CD14-positive monocyte (primary cell): ENCODE measurements at regions not wholly inside any gene's neighbourhood (a gene's known extent, or its start where the extent isn't known, plus 50 kb on each side); places are given as distances from the start of the nearest gene placed in this dataset.
"Not testable (repeated sequence)": the region's sequence is repeated elsewhere in the genome, so short reads cannot be mapped to it uniquely, and the experiment has no call there.

Experiments
- DNase-seq, 3 donors: peaks; one replicate each; pipeline ENCODE4 v3.0.0-alpha.2; 2011 to 2022
- H2AFZ ChIP-seq: 2 replicates; pipeline ENCODE4 v1.6.0; 2012; ENCODE audit warnings: mild to moderate bottlenecking, low read depth, low read length, inconsistent platforms; ENCODE audit not compliant: insufficient read depth, poor library complexity, severe bottlenecking
- H3K27ac ChIP-seq, 2 donors: 1 replicate in 1 of 2; 2 replicates in 1 of 2; pipeline ENCODE4 v1.5.1; 2012 to 2013; ENCODE audit warnings: low read length in 2 of 2, control low read depth in 1 of 2, inconsistent platforms in 1 of 2, low read depth in 1 of 2, mild to moderate bottlenecking in 1 of 2
- H3K27me3 ChIP-seq, 2 donors: one replicate each; pipeline versions ENCODE4 v1.6.0 to v1.6.1; 2011 to 2013; ENCODE audit warnings: low read length in 2 of 2; ENCODE audit not compliant: control insufficient read depth in 2 of 2, insufficient read depth in 2 of 2
- H3K36me3 ChIP-seq, 2 donors: replicated peaks in 1 of 2; 1 replicate in 1 of 2; 2 replicates in 1 of 2; pipeline versions ENCODE4 v1.5.1 to v1.6.1; 2012 to 2013; ENCODE audit warnings: low read length in 2 of 2, control low read depth in 1 of 2, inconsistent platforms in 1 of 2, mild to moderate bottlenecking in 1 of 2; ENCODE audit not compliant: insufficient read depth in 2 of 2, control insufficient read depth in 1 of 2
- H3K4me1 ChIP-seq, 2 donors: 1 replicate in 1 of 2; 2 replicates in 1 of 2; pipeline versions ENCODE4 v1.5.1 to v1.6.1; 2012 to 2013; ENCODE audit warnings: low read length in 2 of 2, control low read depth in 1 of 2, inconsistent platforms in 1 of 2, mild to moderate bottlenecking in 1 of 2, moderate library complexity in 1 of 2; ENCODE audit not compliant: insufficient read depth in 2 of 2, control insufficient read depth in 1 of 2
- H3K4me2 ChIP-seq: replicated peaks from 2 replicates; pipeline ENCODE3; 2012; ENCODE audit warnings: low read length, moderate library complexity, mild to moderate bottlenecking; ENCODE audit not compliant: poor library complexity, severe bottlenecking; ENCODE audit errors: extremely low read depth
- H3K4me3 ChIP-seq, 3 experiments: fragments of 200-600 bp in 1 of 3; sonication (generic) in 1 of 3; replicated peaks in 1 of 3; 1 replicate in 2 of 3; 2 replicates in 1 of 3; pipeline ENCODE4 v1.5.1; 2011 to 2013; ENCODE audit warnings: low read length in 3 of 3, mild to moderate bottlenecking in 3 of 3, control low read depth in 2 of 3, low read depth in 2 of 3, inconsistent platforms in 1 of 3, moderate library complexity in 1 of 3
- H3K79me2 ChIP-seq: 2 replicates; pipeline ENCODE4 v1.6.0; 2012; ENCODE audit warnings: mild to moderate bottlenecking, control low read depth, inconsistent platforms, low read length, moderate library complexity; ENCODE audit not compliant: insufficient read depth
- H3K9ac ChIP-seq: 2 replicates; pipeline ENCODE4 v1.6.0; 2017; ENCODE audit warnings: low read length, mild to moderate bottlenecking; ENCODE audit not compliant: insufficient read depth, poor library complexity, severe bottlenecking
- H3K9me3 ChIP-seq, 2 donors: replicated peaks in 1 of 2; 1 replicate in 1 of 2; 2 replicates in 1 of 2; pipeline versions ENCODE4 v1.5.1 to v1.6.1; 2012 to 2013; ENCODE audit warnings: low read length in 2 of 2, control low read depth in 1 of 2; ENCODE audit not compliant: control insufficient read depth in 1 of 2, insufficient read depth in 1 of 2
- H4K20me1 ChIP-seq: 2 replicates; pipeline ENCODE4 v1.6.0; 2012; ENCODE audit warnings: mild to moderate bottlenecking, low read length, control low read depth, moderate library complexity; ENCODE audit not compliant: insufficient read depth
- H3K27ac Mint-ChIP-seq, 7 donors: one replicate each; pipeline ENCODE4 v1.8.0; 2020; ENCODE audit warnings: mild to moderate bottlenecking in 7 of 7, mixed read lengths in 7 of 7, moderate library complexity in 6 of 7, inconsistent platforms in 2 of 7
- H3K27me3 Mint-ChIP-seq, 3 donors: one replicate each; pipeline ENCODE4 v1.8.0; 2021 to 2022; ENCODE audit warnings: low read depth in 3 of 3, mild to moderate bottlenecking in 3 of 3, mixed read lengths in 3 of 3, moderate library complexity in 3 of 3, inconsistent platforms in 1 of 3
- H3K36me3 Mint-ChIP-seq, 2 donors: one replicate each; pipeline ENCODE4 v1.8.0; 2020; ENCODE audit warnings: mixed read lengths in 2 of 2, inconsistent platforms in 1 of 2, mild to moderate bottlenecking in 1 of 2
- H3K4me1 Mint-ChIP-seq: one replicate; pipeline ENCODE4 v1.8.0; 2020; ENCODE audit warnings: mild to moderate bottlenecking, mixed read lengths
- H3K4me3 Mint-ChIP-seq, 2 donors: one replicate each; pipeline ENCODE4 v1.8.0; 2020; ENCODE audit warnings: mild to moderate bottlenecking in 2 of 2, mixed read lengths in 2 of 2, moderate library complexity in 1 of 2
- H3K9me3 Mint-ChIP-seq, 7 donors: one replicate each; pipeline ENCODE4 v1.8.0; 2020 to 2022; ENCODE audit warnings: mixed read lengths in 7 of 7, mild to moderate bottlenecking in 6 of 7, moderate library complexity in 6 of 7, inconsistent platforms in 2 of 7
- WGBS: methylation state at CpG from one replicate; pipeline ENCODE4 v1.1.5; 2013; ENCODE audit warnings: missing lambda C conversion rate; ENCODE audit not compliant: insufficient coverage; 5-methylcytosine and 5-hydroxymethylcytosine counted together
- intact Hi-C, 2 donors: fragments of 100-400 bp; cut with micrococcal nuclease; formaldehyde crosslinking; loops; one replicate each; pipeline versions ENCODE4 v1.15.0 to v1.15.1; 2023

DNA sequence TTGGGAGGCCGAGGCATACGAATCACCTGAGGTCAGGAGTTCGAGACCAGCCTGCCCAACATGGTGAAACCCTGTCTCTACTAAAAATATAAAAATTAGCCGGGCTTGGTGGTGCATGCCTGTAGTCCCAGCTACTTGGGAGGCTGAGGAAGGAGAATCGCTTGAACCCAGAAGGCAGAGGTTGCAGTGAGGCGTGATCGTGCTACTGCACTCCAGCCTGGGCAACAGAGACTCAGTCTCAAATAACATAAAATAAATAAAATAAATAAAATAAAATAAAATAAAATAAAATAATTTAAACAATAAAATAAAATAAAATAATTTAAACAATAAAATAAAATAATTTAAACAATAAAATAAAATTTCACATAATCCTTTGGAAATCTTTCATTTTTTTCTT is 149.1 kb downstream of the GOLGA8K start:
- H3K4me2 ChIP-seq, H3K79me2 ChIP-seq, H3K4me1 Mint-ChIP-seq, H3K36me3 ChIP-seq, H3K9me3 Mint-ChIP-seq, intact Hi-C loops, H3K9ac ChIP-seq, H3K4me3 ChIP-seq, H3K4me3 Mint-ChIP-seq, H3K9me3 ChIP-seq, H2AFZ ChIP-seq, H3K27me3 ChIP-seq, H3K27ac Mint-ChIP-seq, DNase-seq, H3K27me3 Mint-ChIP-seq, H3K4me1 ChIP-seq, H4K20me1 ChIP-seq, H3K27ac ChIP-seq, H3K36me3 Mint-ChIP-seq: not testable (repeated sequence)
- no CpG with 5 or more reads among the region's 7 CpGs for WGBS

DNA sequence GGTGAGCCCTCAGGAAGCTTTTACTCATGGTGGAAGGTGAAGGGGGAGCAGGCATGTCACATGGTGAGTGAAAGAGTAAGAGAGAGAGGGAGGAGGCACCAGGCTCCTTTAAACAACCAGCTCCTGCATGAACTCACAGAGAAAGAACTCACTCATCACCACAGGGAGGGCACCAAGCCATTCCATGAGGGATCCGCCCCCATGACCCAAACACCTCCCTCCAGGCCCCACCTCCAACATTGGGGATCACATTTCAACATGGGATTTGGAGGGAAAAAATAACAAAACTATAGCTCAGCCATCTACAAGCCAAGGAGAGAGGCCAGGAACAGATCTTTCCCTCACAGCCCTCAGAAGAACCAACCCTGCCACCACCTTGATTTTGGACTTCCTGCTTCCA is 153.9 kb downstream of the GOLGA8K start:
- DNase-seq, H3K36me3 Mint-ChIP-seq, H3K4me2 ChIP-seq, H3K4me3 ChIP-seq, H3K4me1 Mint-ChIP-seq, intact Hi-C loops, H4K20me1 ChIP-seq, H3K27me3 Mint-ChIP-seq, H3K79me2 ChIP-seq, H3K9me3 ChIP-seq, H3K27ac Mint-ChIP-seq, H3K9me3 Mint-ChIP-seq, H3K9ac ChIP-seq, H3K36me3 ChIP-seq, H3K4me1 ChIP-seq, H3K4me3 Mint-ChIP-seq, H3K27me3 ChIP-seq, H2AFZ ChIP-seq, H3K27ac ChIP-seq: not testable (repeated sequence)
- WGBS, result no CpG with 5 or more reads among the region's 1 CpG

DNA sequence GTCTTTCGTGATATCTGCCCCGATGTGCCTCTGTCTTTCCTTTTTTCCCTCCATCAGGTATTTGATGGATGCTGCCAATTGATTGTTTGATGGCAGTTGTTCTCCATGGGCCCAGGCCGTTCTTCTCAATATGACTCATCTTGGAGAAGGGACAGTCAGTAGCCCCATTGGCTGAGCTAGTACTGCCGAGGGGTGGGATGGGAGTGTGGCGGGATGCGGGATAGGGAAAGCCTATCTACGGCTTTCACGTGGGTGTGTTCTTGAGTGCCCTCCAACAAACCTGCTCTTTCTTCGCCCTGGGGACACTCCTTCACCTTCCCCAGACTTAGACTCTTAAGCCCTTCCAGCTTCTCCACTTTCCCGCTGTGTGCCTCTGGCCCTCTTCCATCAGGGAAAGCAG is 159.4 kb downstream of the GOLGA8K start:
- intact Hi-C loops, H3K27ac Mint-ChIP-seq, H3K4me3 ChIP-seq, H3K9ac ChIP-seq, H3K9me3 Mint-ChIP-seq, H3K27me3 Mint-ChIP-seq, H3K27me3 ChIP-seq, H3K27ac ChIP-seq, H3K79me2 ChIP-seq, DNase-seq, H3K4me3 Mint-ChIP-seq, H3K4me2 ChIP-seq, H4K20me1 ChIP-seq, H3K4me1 Mint-ChIP-seq, H3K9me3 ChIP-seq, H2AFZ ChIP-seq, H3K36me3 Mint-ChIP-seq, H3K36me3 ChIP-seq, H3K4me1 ChIP-seq: not testable (repeated sequence)
- WGBS, result no CpG with 5 or more reads among the region's 10 CpGs

DNA sequence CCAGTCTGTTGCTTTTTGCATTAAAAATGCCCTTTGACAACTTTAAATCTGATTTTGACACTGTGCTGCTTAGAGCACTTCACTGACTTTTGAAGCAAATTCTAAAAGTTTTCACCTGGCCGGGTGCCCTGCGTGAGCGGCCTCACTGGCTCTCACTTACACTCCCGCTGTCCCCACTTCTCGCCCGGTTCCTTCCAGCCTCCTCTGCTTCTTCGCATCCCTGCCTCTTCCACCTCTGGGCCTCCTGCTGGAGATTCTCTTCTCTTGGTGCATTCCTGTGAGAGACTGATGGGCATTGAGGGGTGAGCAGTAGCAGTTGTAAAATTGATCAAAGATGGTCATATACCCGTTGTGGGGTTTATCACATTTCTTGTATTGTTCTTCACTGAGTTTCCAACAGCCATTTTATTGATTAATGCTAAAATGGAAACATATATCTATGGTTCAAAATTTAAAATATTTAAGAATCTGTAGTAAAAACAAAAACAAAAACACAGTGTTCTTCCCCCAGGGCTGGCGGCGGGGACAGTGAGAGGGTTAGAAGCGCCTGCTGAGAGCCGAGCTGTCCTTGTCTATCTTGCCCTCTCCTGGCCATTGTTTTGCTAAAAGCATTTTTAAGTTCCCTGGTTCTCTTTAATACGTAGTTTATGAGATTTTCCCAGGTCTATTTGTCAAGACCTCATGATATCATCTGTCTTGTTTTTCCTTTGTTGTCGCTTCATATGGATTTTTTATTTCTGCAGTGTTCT is 160.1 kb downstream of the GOLGA8K start:
- H3K27ac Mint-ChIP-seq, H3K27ac ChIP-seq, H3K27me3 ChIP-seq, intact Hi-C loops, H3K79me2 ChIP-seq, H2AFZ ChIP-seq, H3K9me3 ChIP-seq, H3K36me3 Mint-ChIP-seq, H3K4me2 ChIP-seq, H3K4me1 Mint-ChIP-seq, DNase-seq, H3K36me3 ChIP-seq, H3K4me1 ChIP-seq, H3K4me3 Mint-ChIP-seq, H3K9ac ChIP-seq, H3K27me3 Mint-ChIP-seq, H3K4me3 ChIP-seq, H3K9me3 Mint-ChIP-seq, H4K20me1 ChIP-seq: not testable (repeated sequence)
- WGBS, result no CpG with 5 or more reads among the region's 14 CpGs
